ENCODE measurements at regions not wholly inside any gene's neighbourhood (a gene's known extent, or its start where the extent isn't known, plus 50 kb on each side); places are given as distances from the start of the nearest gene placed in this dataset.
"Not testable (repeated sequence)": the region's sequence is repeated elsewhere in the genome, so short reads cannot be mapped to it uniquely, and the experiment has no call there.

- not testable (repeated sequence) for DNase-seq (ENCODE audit: low read depth in 2 of 2)
Measured at GRCh38 chrX:39277685-39278390, 476.6 kb downstream of the MID1IP1 start.

GRCh38 chrX:39283239-39283638, 482.0 kb downstream of the MID1IP1 start:
- no peak for DNase-seq (ENCODE audit: low read depth in 2 of 2)

GRCh38 chrX:39288592-39288991, 487.3 kb downstream of the MID1IP1 start:
- DNase-seq (ENCODE audit: low read depth in 2 of 2): no peak

- no peak for DNase-seq (ENCODE audit: low read depth in 2 of 2)
Measured at GRCh38 chrX:39289827-39290226, 488.6 kb downstream of the MID1IP1 start.

- DNase-seq (ENCODE audit: low read depth in 2 of 2): no peak
Measured at GRCh38 chrX:39293203-39293602, 491.9 kb downstream of the MID1IP1 start.

GRCh38 chrX:39296472-39296871, 495.2 kb downstream of the MID1IP1 start:
- DNase-seq (ENCODE audit: low read depth in 2 of 2): no peak

- no peak for DNase-seq (ENCODE audit: low read depth in 2 of 2)
Measured at GRCh38 chrX:39298821-39299220, 497.6 kb downstream of the MID1IP1 start.

GRCh38 chrX:39299615-39300014, 498.4 kb downstream of the MID1IP1 start:
- DNase-seq (ENCODE audit: low read depth in 2 of 2): no peak

- no peak for DNase-seq (ENCODE audit: low read depth in 2 of 2)
Measured at GRCh38 chrX:39301036-39301435, 499.8 kb downstream of the MID1IP1 start.

- DNase-seq (ENCODE audit: low read depth in 2 of 2): no peak
Measured at GRCh38 chrX:39302838-39303237, 501.6 kb downstream of the MID1IP1 start.

GRCh38 chrX:39304746-39305145, 503.5 kb downstream of the MID1IP1 start:
- DNase-seq (ENCODE audit: low read depth in 2 of 2): no peak

- no peak for DNase-seq (ENCODE audit: low read depth in 2 of 2)
Measured at GRCh38 chrX:39307488-39307887, 506.2 kb downstream of the MID1IP1 start.

- DNase-seq (ENCODE audit: low read depth in 2 of 2): no peak
Measured at GRCh38 chrX:39308126-39308525, 506.9 kb downstream of the MID1IP1 start.

- peak in 1 of 2 donors; percentile 41 for DNase-seq (ENCODE audit: low read depth in 2 of 2)
Measured at GRCh38 chrX:39309018-39309635, 507.9 kb downstream of the MID1IP1 start.

- DNase-seq (ENCODE audit: low read depth in 2 of 2): peak in 1 of 2 donors; percentile 28
Measured at GRCh38 chrX:39309721-39310152, 508.5 kb downstream of the MID1IP1 start.

- no peak for DNase-seq (ENCODE audit: low read depth in 2 of 2)
Measured at GRCh38 chrX:39310891-39311290, 509.6 kb downstream of the MID1IP1 start.

- no peak for DNase-seq (ENCODE audit: low read depth in 2 of 2)
Measured at GRCh38 chrX:39311646-39312045, 510.4 kb downstream of the MID1IP1 start.

- DNase-seq (ENCODE audit: low read depth in 2 of 2): no peak
Measured at GRCh38 chrX:39313146-39313545, 511.9 kb downstream of the MID1IP1 start.

- DNase-seq (ENCODE audit: low read depth in 2 of 2): no peak
Measured at GRCh38 chrX:39318506-39319343, 517.5 kb downstream of the MID1IP1 start.

GRCh38 chrX:39320165-39320564, 518.9 kb downstream of the MID1IP1 start:
- DNase-seq (ENCODE audit: low read depth in 2 of 2): no peak

- DNase-seq (ENCODE audit: low read depth in 2 of 2): no peak
Measured at GRCh38 chrX:39322496-39322895, 521.2 kb downstream of the MID1IP1 start.

GRCh38 chrX:39324233-39324930, 523.1 kb downstream of the MID1IP1 start:
- no peak for DNase-seq (ENCODE audit: low read depth in 2 of 2)
